ENCODE measurements at regions not wholly inside any gene's neighbourhood (a gene's known extent, or its start where the extent isn't known, plus 50 kb on each side); places are given as distances from the start of the nearest gene placed in this dataset.

GRCh38 chr7:25798344-25798743, 353.7 kb upstream of the NFE2L3 start:
- H3K4me1 ChIP-seq, result no peaks in the 10 kb centered on the region
- no peaks in the 10 kb centered on the region for H3K9me3 ChIP-seq
- no peak for DNase-seq (ENCODE audit: low spot score in 2 of 2)
- no peaks in the 10 kb centered on the region for H3K36me3 ChIP-seq (replicated peaks)
- H3K27me3 ChIP-seq (ENCODE audit: low read depth), result no peaks in the 10 kb centered on the region
- in situ Hi-C loops (cut with MboI; ENCODE audit: low sequenced_read_pairs), result no loop called here
- no peak overlapping the region for H3K4me3 ChIP-seq

GRCh38 chr7:25801214-25801613, 350.8 kb upstream of the NFE2L3 start:
- H3K9me3 ChIP-seq, result no peaks in the 10 kb centered on the region
- in situ Hi-C loops (cut with MboI; ENCODE audit: low sequenced_read_pairs), result no loop called here
- no peaks in the 10 kb centered on the region for H3K27me3 ChIP-seq (ENCODE audit: low read depth)
- no peaks in the 10 kb centered on the region; the same call in 1 of the 2 replicates for H3K4me1 ChIP-seq
- no peaks in the 10 kb centered on the region for H3K36me3 ChIP-seq (replicated peaks)
- DNase-seq (ENCODE audit: low spot score in 2 of 2), result no peak
- H3K4me3 ChIP-seq, result no peak overlapping the region

- no peak for DNase-seq (ENCODE audit: low spot score in 2 of 2)
- H3K27me3 ChIP-seq (ENCODE audit: low read depth), result no peaks in the 10 kb centered on the region
- H3K9me3 ChIP-seq, result no peaks in the 10 kb centered on the region
- H3K36me3 ChIP-seq (replicated peaks), result no peaks in the 10 kb centered on the region
- H3K4me1 ChIP-seq, result no peaks in the 10 kb centered on the region; the same call in 1 of the 2 replicates
- H3K4me3 ChIP-seq, result no peak overlapping the region
- in situ Hi-C loops (cut with MboI; ENCODE audit: low sequenced_read_pairs), result no loop called here
Measured at GRCh38 chr7:25802057-25802456, 349.9 kb upstream of the NFE2L3 start.

GRCh38 chr7:25802473-25802872, 349.5 kb upstream of the NFE2L3 start:
- DNase-seq (ENCODE audit: low spot score in 2 of 2), result no peak
- Histone ChIP-seq H3K4me1 (no peaks in the 10 kb centered on the region; the same call in 1 of the 2 replicates), H3K36me3 (replicated peaks) (no peaks in the 10 kb centered on the region), H3K4me3 (no peak overlapping the region), H3K9me3 (no peaks in the 10 kb centered on the region), H3K27me3 (ENCODE audit: low read depth) (no peaks in the 10 kb centered on the region)
- in situ Hi-C loops (cut with MboI; ENCODE audit: low sequenced_read_pairs), result no loop called here

- Histone ChIP-seq H3K4me1 (no peaks in the 10 kb centered on the region; the same call in 1 of the 2 replicates), H3K27me3 (ENCODE audit: low read depth) (no peaks in the 10 kb centered on the region), H3K36me3 (replicated peaks) (no peaks in the 10 kb centered on the region), H3K4me3 (no peak overlapping the region), H3K9me3 (no peaks in the 10 kb centered on the region)
- in situ Hi-C loops (cut with MboI; ENCODE audit: low sequenced_read_pairs), result no loop called here
- no peak for DNase-seq (ENCODE audit: low spot score in 2 of 2)
Measured at GRCh38 chr7:25803117-25803887, 348.7 kb upstream of the NFE2L3 start.

GRCh38 chr7:25804154-25804553, 347.8 kb upstream of the NFE2L3 start:
- in situ Hi-C loops (cut with MboI; ENCODE audit: low sequenced_read_pairs), result no loop called here
- no peak for DNase-seq (ENCODE audit: low spot score in 2 of 2)
- Histone ChIP-seq H3K36me3 (replicated peaks) (no peaks in the 10 kb centered on the region), H3K4me3 (no peak overlapping the region), H3K4me1 (no peaks in the 10 kb centered on the region; the same call in 1 of the 2 replicates), H3K9me3 (no peaks in the 10 kb centered on the region), H3K27me3 (ENCODE audit: low read depth) (no peaks in the 10 kb centered on the region)

GRCh38 chr7:25805027-25805687, 346.8 kb upstream of the NFE2L3 start:
- H3K9me3 ChIP-seq, result no peaks in the 10 kb centered on the region
- no peaks in the 10 kb centered on the region; the same call in 1 of the 2 replicates for H3K4me1 ChIP-seq
- no peaks in the 10 kb centered on the region for H3K27me3 ChIP-seq (ENCODE audit: low read depth)
- no peaks in the 10 kb centered on the region for H3K36me3 ChIP-seq (replicated peaks)
- in situ Hi-C loops (cut with MboI; ENCODE audit: low sequenced_read_pairs), result no loop called here
- no peak overlapping the region for H3K4me3 ChIP-seq
- no peak for DNase-seq (ENCODE audit: low spot score in 2 of 2)

- Histone ChIP-seq H3K4me1 (no peaks in the 10 kb centered on the region; the same call in 1 of the 2 replicates), H3K36me3 (replicated peaks) (no peaks in the 10 kb centered on the region), H3K4me3 (no peak overlapping the region), H3K9me3 (no peaks in the 10 kb centered on the region), H3K27me3 (ENCODE audit: low read depth) (no peaks in the 10 kb centered on the region)
- DNase-seq (ENCODE audit: low spot score in 2 of 2), result no peak
- in situ Hi-C loops (cut with MboI; ENCODE audit: low sequenced_read_pairs), result no loop called here
Measured at GRCh38 chr7:25807086-25807611, 344.8 kb upstream of the NFE2L3 start.

- Histone ChIP-seq H3K4me1 (no peaks in the 10 kb centered on the region; the same call in 1 of the 2 replicates), H3K4me3 (no peak overlapping the region), H3K36me3 (replicated peaks) (no peaks in the 10 kb centered on the region), H3K9me3 (no peaks in the 10 kb centered on the region), H3K27me3 (ENCODE audit: low read depth) (no peaks in the 10 kb centered on the region)
- in situ Hi-C loops (cut with MboI; ENCODE audit: low sequenced_read_pairs), result no loop called here
- no peak for DNase-seq (ENCODE audit: low spot score in 2 of 2)
Measured at GRCh38 chr7:25809441-25809840, 342.6 kb upstream of the NFE2L3 start.

GRCh38 chr7:25812086-25812850, 339.7 kb upstream of the NFE2L3 start:
- DNase-seq (ENCODE audit: low spot score in 2 of 2), result no peak
- Histone ChIP-seq H3K4me3 (no peak overlapping the region), H3K36me3 (replicated peaks) (no peaks in the 10 kb centered on the region), H3K27me3 (ENCODE audit: low read depth) (no peaks in the 10 kb centered on the region), H3K4me1 (no peaks in the 10 kb centered on the region; the same call in 1 of the 2 replicates), H3K9me3 (no peaks in the 10 kb centered on the region)
- in situ Hi-C loops (cut with MboI; ENCODE audit: low sequenced_read_pairs), result no loop called here

- Histone ChIP-seq H3K9me3 (no peaks in the 10 kb centered on the region), H3K36me3 (replicated peaks) (no peaks in the 10 kb centered on the region), H3K4me1 (no peaks in the 10 kb centered on the region; the same call in 1 of the 2 replicates), H3K4me3 (no peak overlapping the region), H3K27me3 (ENCODE audit: low read depth) (no peaks in the 10 kb centered on the region)
- no peak for DNase-seq (ENCODE audit: low spot score in 2 of 2)
- in situ Hi-C loops (cut with MboI; ENCODE audit: low sequenced_read_pairs), result no loop called here
Measured at GRCh38 chr7:25813381-25813780, 338.6 kb upstream of the NFE2L3 start.

- in situ Hi-C loops (cut with MboI; ENCODE audit: low sequenced_read_pairs), result no loop called here
- Histone ChIP-seq H3K4me3 (no peak overlapping the region), H3K4me1 (peaks cover 3% of the 10 kb centered on the region), H3K27me3 (ENCODE audit: low read depth) (no peaks in the 10 kb centered on the region), H3K9me3 (no peaks in the 10 kb centered on the region), H3K36me3 (replicated peaks) (no peaks in the 10 kb centered on the region)
- DNase-seq (ENCODE audit: low spot score in 2 of 2), result no peak
Measured at GRCh38 chr7:25815711-25816110, 336.3 kb upstream of the NFE2L3 start.

- DNase-seq (ENCODE audit: low spot score in 2 of 2), result peak; percentile 19 to 67
- in situ Hi-C loops (cut with MboI; ENCODE audit: low sequenced_read_pairs), result no loop called here
Measured at GRCh38 chr7:25820432-25821040, 331.5 kb upstream of the NFE2L3 start.

More at GRCh38 chr7:25820432-25821040, 331.5 kb upstream of the NFE2L3 start:
- H3K9me3 ChIP-seq, result no peaks in the 10 kb centered on the region
- peaks cover 3% of the 10 kb centered on the region for H3K4me1 ChIP-seq
- no peaks in the 10 kb centered on the region for H3K36me3 ChIP-seq (replicated peaks)
- H3K27me3 ChIP-seq (ENCODE audit: low read depth), result no peaks in the 10 kb centered on the region
- H3K4me3 ChIP-seq, result no peak overlapping the region

Measured in HAP-1 (cell line).